Myocyte (in vitro differentiated cells): ENCODE measurements at regions not wholly inside any gene's neighbourhood (a gene's known extent, or its start where the extent isn't known, plus 50 kb on each side); places are given as distances from the start of the nearest gene placed in this dataset.

ENCODE experiments used
- DNase-seq: peaks from one replicate; pipeline ENCODE4 v3.0.0-alpha.2; 2012; ENCODE audit warnings: low read depth

DNA sequence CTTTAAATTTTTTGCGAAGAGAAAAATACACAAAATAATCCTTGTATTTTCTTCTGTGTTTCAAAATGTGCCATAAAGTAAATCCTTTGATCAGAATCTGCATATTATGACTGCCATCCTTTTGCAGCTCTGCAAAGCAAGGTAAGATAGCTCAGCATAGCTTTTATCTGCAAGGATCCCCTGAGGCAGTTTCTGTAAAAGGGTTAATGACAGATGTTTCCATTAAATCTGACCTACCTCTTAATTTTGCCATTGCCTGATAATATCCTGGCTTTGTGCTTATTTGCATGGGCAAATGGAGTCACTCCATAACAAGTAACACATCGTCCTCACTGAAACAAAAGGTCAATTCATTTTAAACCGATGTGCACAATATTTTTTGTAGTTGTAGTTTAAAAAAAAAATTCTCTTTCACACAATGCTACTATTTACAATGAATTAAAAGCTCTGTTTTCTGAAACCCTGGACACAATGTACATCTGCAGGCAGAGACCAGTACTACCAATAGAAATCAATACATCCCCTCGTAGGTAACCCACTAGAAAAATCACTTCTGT is 108.5 kb upstream of the SOX5 start:
- DNase-seq, result no peak

DNA sequence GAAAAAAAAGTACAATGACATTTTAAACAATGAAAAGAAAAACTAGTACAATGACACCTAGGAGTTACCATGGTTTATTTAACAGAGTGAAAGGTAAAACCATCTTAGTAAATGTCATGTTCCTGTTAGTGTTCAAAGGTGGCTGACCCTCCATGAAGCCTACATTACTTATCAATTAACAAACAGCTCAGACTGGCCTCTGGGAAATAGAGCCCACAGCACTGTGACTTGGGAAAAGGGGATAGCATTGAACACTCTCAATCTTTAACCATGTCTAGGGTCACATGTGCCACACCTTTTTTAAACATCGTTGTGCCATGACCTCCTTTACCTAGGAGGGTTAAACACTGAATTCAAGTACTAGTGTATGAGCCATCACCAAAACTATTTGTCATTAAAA is 106.3 kb upstream of the SOX5 start:
- no peak for DNase-seq

DNA sequence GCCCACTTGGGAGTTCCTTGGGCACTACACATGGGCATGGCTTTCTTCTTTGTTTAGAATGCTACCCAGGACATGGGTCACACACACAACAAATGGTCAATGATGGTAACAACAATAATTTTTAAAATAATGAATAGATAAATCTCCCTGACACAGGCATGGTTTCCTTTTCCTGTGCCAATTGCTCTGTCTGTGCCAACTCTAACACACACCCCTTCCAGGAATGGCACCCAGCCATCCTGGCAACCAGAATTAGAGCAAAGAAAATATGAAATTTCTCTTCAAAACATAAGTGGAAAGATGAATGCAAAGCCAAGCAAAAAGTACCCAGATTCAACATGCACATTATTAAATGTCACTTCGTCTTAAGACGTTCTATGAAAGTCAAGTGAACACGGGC is 104.9 kb upstream of the SOX5 start:
- no peak for DNase-seq

DNA sequence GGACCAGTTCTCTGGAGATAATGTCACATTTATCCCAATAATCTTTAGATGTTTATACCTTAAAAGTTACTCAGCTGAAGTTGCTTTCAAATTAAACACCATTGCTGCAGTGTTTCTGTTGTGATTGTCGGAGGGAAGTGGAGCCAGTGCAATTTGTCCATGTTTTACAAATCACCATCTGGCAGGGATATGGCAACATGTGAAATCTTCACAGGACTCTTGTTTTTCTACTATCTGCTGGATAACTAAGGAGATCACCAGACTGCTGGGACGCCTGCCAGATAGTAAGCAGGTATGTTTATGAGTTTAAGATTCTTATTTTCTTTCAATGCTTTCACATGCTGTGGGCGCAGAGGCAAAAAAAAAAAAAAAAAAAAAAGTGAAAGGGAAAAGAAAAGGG is 100.3 kb upstream of the SOX5 start:
- no peak for DNase-seq

DNA sequence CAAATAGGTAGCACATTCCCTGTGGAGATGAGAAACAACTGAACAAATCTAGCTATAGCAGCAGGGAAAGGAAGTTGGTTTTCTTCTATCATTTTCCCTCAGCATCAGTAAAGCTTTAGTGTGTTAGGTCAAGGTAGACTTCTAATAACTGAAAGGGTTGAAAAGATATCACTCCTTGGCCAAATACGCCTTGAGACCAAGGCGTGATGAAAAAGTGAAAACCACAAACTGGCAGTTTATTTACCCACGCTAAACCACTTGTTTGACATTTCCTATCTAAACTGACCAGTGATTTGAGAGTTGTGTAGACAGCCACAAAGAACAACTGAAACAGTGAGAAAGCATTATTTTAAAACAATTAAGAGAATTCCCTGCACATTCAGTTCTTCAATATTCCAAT is 99.6 kb upstream of the SOX5 start:
- DNase-seq, result no peak

DNA sequence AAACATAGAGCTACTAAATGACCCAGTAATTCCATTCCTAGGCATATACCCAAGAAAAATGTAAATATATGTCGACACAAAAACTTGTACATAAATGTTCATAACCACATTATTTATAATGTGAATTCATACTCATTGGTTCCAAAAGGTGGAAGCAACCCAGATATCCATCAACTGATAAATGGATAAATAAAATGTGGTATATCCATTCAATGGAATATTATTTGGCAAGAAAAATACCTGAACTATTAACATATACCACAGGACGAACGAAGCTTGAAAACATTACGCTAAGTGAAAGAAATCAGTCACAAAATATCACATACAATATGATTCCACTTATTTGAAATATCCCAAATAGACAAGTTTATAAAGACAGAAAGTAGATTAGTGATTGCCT is 99.0 kb upstream of the SOX5 start:
- DNase-seq, result no peak

DNA sequence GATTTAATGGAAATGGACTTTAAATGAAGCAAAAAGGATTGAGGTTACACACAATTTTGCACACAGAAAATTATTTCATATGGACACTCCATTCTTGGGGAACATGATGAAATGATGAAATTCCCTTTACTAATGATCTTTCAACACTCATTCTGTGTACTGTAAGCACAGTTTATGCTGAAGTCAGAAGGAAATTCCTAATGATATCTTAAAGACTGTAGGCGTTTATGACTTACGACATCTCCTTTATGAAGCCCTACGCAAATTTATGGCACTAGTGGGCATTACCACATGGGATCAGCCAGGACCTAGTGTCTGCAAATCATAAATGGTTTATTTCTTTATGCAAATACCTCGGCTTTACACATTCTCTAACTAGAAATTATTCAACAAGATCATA is 97.9 kb upstream of the SOX5 start:
- DNase-seq, result no peak

DNA sequence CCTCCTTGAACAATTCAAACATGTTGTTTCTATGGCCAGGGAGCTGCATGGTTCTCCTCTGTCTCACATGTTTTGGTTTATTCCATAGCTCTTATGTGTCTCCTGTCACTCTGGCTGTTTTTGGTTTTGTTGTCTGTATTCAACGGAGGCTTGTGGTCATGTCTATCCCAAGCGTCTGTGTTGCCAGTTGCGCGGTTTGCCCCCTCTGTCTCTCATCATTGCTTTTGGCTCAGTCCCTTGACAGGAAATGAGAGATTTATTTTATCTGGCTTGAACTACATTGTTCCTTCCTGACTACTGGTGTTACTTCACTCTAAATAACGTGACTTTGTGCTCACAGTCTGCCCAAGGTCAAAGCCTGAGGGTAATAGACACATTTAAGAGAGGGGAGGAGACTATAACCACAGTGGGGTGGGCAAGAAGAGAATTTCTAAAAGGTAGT is 96.4 kb upstream of the SOX5 start:
- peak; percentile 1 for DNase-seq

DNA sequence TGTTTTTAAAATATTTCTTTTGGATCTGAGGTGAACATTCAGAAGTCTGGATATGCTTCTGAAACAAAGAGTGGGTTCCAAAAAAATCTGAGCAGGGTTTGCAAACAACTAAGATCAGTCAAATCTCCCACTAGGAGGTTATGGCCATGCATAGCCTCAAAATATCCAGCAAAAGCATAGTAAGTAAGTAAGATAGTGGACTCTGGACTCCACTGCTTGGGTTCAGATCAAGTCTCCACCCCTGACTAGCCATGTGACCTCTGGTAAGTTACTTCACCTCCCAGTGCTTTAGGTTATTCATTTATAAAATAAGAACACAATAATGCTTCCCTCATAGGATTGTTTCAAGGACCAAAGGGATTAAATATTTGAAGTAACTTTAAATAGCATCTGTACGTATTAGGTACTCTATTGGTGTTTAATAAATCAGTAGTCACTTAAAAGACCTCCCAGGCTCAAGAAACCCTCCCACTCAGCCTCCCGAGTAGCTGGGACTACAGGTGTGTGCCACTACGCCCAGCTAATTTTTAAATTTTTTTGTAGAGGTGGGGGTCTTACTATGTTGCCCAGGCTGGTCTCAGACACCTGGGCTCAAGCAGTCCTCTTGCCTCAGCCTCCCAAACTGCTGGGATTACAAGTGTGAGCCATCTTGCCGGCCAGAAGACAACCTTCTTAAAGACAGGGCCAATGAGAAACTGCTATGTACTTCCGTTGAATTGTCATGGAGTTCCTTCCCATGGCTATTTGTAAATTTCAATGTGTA is 95.7 kb upstream of the SOX5 start:
- DNase-seq, result no peak

DNA sequence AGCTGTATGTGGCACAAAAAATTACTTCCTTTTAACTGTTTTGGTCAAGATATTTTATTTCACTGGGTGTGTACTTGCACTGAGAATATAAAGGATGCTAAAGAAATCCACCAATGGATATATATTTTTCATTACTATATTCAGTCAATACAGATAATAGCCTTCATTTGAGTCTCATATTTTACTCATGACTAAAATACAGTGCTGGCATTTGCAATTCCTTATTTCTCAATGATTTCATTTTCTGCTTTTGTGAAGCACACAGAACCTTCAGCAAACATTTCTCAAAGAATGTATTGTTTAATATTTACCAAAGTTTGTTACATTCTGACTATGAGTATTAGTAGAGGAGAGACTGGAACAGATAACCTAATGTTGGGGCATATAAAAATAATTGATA is 93.2 kb upstream of the SOX5 start:
- no peak for DNase-seq

DNA sequence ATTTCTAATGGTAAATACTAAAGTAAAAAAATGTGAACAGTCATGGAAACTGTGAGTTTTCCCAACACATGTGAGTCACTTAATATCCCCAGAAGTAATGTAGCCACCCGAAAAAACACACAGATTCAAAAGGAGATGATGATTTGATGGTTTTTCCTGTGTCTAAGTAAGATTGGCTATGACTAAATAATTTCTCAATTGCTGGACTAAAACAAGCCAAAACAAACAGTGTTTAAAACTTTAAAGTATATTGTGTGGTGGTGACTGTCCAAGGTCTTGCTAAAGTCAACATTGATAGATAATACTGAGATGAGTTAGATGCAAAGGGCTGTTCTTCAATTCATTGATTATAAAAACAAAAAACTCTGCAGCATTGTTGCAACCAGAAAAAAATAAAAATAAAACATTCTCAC is 89.6 kb upstream of the SOX5 start:
- no peak for DNase-seq

DNA sequence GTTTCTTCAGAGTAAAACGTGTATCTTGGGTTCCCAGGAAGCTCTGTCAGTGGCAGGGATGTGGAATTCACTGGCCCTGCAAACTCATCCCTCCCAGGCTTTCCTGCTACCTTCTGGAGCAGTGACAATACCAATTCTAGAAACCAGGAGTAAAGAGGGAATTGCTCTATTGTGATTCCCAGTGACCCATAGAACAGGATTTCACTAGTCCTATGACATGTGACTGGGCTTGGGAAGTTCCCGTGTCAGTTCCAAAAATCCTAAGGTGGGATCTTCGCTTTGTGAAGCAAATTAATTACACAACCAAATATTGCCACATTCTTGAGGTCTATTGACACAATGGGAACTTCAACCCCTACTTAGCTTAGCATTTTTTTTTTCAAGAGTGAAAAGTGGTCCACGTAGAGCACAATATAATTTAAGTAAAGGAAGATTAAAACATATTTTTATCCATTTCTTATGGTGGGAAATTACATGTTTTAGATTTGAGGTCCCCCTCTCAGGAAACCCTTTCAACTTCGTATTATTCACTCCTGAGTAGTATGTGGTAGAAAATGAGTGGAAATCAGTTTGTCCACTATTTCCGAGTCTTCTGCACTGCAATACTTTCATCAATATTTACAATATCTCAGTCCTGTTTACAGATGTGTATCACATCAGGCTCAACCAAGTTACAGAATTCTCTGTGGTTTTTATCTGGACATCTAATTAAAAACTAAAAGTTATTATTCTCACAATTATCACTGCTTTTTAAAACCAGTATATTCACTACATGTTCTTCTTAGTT is 88.9 kb upstream of the SOX5 start:
- DNase-seq, result no peak

DNA sequence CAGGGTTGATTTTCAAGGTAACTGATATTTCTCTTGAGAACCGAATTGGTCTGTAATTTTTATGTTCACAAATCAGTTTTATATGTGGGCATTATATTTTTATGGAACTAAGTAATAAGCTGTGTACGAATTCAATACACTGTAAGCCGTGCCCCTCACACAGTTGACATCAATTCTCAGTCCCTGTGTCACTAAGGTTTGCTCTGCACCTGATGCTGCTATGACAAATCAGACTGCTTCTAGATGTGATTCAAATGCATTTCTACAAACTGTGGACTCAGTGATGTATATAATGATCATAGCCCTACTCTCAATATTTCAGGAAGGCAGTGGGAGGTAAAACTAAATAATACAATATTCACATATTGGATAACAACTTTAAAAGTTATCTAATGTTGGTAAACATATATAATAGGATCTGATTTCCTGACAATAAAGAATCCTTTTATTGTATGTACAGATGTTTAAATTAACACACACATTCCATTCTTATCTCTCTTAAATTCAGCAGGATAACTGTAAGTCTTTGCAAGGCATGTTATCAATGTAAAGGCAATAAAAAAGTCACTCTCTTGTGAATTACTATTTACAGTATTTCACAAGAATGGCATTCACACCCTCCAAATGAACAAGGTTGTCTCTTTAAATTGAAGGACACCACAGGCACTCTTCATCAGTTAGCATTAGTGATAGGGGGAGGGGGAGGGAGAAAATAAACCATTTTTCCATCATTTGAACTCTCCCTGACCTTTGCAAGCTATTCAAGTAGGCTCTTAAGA is 87.2 kb upstream of the SOX5 start:
- DNase-seq, result no peak

DNA sequence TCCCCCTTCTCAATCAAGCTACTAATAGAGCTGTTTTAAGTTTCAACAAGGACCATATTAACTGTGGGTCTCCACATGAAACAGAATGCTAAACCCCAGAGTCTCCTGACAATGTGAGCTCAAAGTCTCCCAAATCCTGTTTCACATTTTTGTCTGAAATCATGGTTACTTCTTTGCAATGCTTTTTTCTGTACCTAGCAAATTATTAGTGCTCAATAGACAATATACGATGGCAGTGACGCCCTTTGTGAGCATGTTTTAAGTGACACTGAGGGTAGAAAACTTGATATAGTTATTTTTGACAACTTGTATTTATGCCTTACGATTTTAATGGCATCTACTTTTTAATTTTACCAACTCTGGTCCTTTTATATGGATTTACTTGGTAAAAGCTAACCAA is 85.4 kb upstream of the SOX5 start:
- no peak for DNase-seq

DNA sequence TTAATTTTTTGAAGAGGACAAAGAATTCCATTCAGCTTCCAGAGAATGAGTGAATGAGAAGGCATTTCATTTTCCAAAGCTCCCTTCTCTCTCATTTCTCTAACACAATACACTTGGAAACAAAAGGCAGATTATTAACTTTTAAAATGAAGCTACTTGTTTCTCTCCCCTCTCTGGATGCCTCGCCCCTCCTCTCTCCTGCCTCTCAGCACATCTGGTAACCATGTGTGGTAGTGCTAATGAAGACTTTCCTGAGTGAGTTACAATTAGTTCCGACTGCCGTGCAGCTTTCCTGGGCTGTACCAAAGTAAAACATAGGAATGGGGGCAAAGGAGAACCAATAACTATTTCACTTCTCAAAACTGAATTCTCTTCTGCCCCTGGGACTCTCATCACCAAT is 84.7 kb upstream of the SOX5 start:
- no peak for DNase-seq

DNA sequence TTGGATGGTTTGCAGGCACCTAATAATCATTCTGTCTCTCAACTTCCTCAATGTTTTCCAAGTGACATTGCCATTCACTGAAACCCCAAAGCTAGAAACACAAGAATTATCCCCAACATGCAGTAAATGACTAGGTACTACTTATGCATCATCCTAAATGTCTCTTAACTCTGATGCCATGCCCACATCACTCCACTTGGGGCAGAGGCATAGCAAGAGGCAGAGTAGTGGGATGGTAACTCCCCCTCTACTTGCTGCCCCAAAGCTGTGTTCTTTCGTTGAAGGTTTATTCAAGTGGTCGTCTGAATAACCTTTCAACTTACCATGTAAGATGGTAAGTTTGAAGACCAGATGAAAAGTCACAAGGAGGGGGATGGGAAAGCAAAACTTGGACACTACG is 77.9 kb upstream of the SOX5 start:
- no peak for DNase-seq

DNA sequence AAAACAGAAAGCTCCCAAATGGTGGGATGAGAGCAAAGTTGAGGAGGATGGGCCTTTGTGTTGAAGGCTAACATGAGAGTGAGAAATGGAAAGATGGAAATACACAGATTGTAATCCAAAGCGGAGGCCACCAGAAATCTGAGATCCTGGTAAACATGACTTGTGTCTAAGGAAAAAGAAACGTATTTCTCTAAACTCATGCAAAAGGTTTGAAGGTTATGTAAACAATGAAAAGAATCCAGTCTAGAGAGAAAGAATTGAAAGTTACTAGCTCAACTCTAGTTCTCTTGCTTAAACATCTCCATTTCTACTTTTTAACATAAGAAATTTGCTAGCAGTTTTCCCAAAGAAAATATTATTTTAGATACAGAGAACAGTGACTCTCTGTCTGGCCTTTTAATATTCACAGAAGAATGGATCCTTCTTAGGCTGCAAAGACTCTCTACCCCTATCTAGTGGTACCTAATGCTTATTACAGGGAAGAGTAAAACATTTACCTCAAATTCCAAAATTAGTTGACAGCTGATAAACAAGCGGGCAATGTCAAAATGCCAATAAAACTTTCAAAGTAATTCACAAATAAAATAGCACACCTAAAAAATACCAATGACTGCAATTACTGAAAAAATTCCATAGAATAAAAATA is 75.8 kb upstream of the SOX5 start:
- no peak for DNase-seq

DNA sequence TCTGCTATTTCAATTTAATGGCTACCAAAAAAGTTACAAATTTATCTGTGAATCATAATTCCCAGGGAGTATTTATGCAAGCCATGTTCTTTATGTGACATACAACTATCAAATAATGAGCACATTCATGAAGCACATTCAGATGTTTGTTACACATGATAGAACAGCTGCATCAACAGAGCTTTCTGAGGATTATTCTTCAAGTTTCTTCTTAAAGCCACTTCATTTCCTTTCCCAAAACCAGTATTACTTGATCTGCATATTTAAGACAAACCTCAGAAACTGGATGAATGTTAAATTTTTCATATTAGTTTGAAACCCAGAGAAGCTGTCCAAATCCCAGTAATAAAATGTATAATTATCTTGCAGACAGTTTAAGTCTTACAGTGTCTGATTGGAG is 73.6 kb upstream of the SOX5 start:
- no peak for DNase-seq

DNA sequence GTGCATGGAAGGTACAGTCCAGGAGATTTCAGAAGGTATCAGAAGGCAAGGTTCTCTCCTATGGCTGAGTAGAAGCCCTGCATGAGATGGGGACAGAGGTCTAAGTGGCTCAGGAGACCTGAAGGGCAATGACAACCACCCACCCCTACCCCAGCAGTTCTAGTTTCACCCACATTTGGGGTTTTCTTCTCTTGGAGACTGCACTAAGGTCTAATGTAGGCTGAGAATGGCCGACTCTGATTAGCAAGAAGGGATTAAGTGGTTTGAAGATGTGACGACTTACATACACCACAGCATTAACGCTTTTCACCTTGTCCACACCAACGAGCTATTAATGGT is 71.7 kb upstream of the SOX5 start:
- DNase-seq, result no peak

DNA sequence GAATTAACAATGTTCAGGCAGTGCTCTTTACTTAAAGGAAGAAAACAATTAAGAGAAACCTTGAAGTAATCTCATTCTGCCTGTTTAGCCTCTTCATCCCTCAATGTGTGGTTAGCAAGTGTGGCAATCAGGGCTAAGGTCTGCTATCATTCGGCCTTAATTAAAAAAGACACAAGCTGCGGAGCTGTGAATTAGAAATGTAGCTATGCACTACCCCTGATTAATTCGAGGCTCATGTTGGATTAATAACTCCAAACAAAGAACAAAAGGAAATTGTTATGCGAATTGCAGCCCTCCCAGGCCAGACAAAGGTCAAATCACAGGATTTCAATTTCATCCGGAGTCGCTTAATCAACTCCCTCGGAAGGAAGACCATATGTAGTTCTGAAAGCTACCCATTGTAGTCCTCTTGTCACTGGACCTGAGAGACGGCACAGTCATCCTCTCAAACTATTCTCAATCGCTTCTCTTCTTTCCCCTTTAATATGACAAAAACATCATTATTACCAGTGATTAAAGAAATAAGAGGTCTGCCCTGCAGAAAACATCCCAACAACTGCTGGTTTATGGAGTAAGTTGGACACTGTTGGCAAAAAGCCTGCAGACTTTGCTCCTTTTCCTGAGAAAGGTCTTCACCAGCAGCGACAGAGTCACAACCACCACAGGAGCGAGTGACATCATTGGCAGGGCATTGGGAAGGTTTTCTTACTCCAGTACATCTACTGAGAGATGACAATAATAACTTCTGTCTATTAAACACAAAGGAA is 71.1 kb upstream of the SOX5 start:
- DNase-seq, result no peak

DNA sequence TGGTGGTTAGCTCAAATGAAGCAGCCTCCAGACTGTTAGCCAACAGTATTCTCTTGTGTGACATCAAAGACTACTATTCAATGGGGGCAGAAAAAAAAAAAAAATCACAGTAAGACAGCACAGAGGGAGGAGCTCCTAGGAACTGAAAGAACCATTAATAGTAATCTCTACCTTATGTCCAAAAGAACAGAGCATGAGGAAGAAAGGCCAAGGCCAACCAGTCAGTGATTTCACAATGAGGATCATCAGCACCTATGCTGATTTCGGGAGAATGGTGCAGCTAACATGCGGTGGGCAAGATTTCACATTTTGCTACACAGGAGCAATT is 66.3 kb upstream of the SOX5 start:
- no peak for DNase-seq
